ENCODE measurements at regions not wholly inside any gene's neighbourhood (a gene's known extent, or its start where the extent isn't known, plus 50 kb on each side); places are given as distances from the start of the nearest gene placed in this dataset.

DNA sequence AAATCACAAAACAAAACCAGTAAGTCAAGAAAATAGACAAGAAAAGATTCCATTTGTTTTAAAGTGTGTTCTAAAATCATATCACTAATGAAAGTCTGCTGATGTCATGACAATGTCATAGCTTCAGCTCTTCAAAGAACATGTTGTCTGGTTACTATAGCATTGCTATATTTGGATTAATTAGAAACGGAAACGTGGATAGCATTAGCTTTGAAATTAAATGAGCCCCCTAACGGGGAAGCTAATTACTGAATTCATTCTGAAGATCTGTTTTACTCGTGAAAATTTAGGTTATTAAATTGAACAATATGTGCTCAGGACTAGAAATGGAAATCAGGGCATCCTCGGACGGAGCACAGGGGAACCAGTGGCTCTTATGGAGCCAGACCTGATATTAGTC is 316.7 kb upstream of the AGTR1 start:
- Histone ChIP-seq H3K27me3 (ENCODE audit: insufficient read depth, low read length) (no peaks in the 10 kb centered on the region), H3K36me3 (ENCODE audit: insufficient read depth, low read depth, low read length) (no peaks in the 10 kb centered on the region), H3K4me3 (ENCODE audit: low read length) (no peak overlapping the region), H3K4me1 (ENCODE audit: insufficient read depth, low read length) (no peaks in the 10 kb centered on the region), H3K27ac (ENCODE audit: low read length) (no peak overlapping the region), H3K9me3 (ENCODE audit: insufficient read depth, low read depth, low read length) (no peaks in the 10 kb centered on the region), H3K9ac (ENCODE audit: low read depth, low read length) (no peak overlapping the region)

DNA sequence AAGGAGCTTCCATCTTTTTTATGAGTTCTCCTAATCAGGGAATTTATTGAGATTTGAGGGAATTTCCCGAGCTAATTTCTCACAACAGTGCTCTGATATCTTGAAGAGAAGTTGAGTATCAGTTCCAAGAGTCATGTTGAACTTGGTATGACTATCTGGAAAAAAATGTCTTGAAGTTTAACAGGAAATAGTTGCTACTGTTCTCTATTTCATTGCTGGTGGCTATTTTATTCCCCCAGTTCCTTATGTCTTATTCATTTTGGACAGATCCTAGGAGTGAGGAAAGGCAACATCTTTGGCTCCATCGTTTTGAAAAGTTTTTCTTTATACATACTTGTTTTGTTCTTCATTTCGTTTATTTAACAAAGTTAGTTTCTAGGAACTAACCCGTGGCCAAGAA is 307.8 kb upstream of the AGTR1 start:
- Histone ChIP-seq H3K27me3 (ENCODE audit: insufficient read depth, low read length) (no peaks in the 10 kb centered on the region), H3K4me1 (ENCODE audit: insufficient read depth, low read length) (no peaks in the 10 kb centered on the region), H3K4me3 (ENCODE audit: low read length) (no peak overlapping the region), H3K9ac (ENCODE audit: low read depth, low read length) (no peak overlapping the region), H3K9me3 (ENCODE audit: insufficient read depth, low read depth, low read length) (no peaks in the 10 kb centered on the region), H3K27ac (ENCODE audit: low read length) (no peak overlapping the region), H3K36me3 (ENCODE audit: insufficient read depth, low read depth, low read length) (no peaks in the 10 kb centered on the region)

DNA sequence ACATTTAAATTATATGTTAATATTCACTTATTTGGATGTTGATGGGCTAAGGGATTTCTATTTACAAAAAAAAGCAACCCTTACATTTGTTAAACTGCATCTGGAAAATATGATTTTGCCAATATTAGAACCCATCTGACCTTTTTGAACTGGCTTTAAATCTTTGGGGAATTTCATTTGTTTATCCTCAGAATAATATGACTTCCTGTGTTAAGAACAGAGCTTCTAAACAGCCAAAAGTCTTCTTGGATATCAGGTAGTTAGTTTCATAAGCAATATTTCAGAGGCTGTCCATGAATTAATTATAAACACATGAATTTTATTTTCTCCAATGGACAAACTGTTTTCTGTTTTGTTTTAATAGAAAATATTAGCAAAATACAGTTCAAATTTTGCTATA is 301.9 kb upstream of the AGTR1 start:
- H3K27ac ChIP-seq (ENCODE audit: low read length) = no peak overlapping the region
- H3K9me3 ChIP-seq (ENCODE audit: insufficient read depth, low read depth, low read length) = no peaks in the 10 kb centered on the region
- no peak overlapping the region for H3K9ac ChIP-seq (ENCODE audit: low read depth, low read length)
- H3K27me3 ChIP-seq (ENCODE audit: insufficient read depth, low read length) = no peaks in the 10 kb centered on the region
- no peaks in the 10 kb centered on the region for H3K36me3 ChIP-seq (ENCODE audit: insufficient read depth, low read depth, low read length)
- no peaks in the 10 kb centered on the region for H3K4me1 ChIP-seq (ENCODE audit: insufficient read depth, low read length)
- no peak overlapping the region for H3K4me3 ChIP-seq (ENCODE audit: low read length)

DNA sequence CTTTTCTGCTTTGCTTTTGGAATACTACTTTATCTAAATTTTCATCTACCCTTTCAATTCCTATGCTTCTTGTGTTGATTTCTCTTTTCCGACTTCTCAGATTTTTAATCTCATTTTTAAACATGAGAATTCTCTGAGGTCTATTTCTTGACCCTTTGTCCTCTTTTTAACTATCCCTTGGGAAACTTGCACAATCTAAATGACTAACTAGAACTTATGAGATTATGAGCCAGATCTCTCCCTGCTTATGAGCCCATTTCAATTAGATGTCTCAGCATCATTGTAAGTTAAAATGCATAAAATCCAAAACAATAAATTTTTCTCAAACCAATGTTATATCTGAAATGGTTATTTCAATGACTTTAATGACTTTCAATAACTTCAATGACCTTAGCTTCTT is 296.9 kb upstream of the AGTR1 start:
- Histone ChIP-seq H3K27me3 (ENCODE audit: insufficient read depth, low read length) (no peaks in the 10 kb centered on the region), H3K9me3 (ENCODE audit: insufficient read depth, low read depth, low read length) (no peaks in the 10 kb centered on the region), H3K27ac (ENCODE audit: low read length) (no peak overlapping the region), H3K36me3 (ENCODE audit: insufficient read depth, low read depth, low read length) (no peaks in the 10 kb centered on the region), H3K4me1 (ENCODE audit: insufficient read depth, low read length) (no peaks in the 10 kb centered on the region), H3K9ac (ENCODE audit: low read depth, low read length) (no peak overlapping the region), H3K4me3 (ENCODE audit: low read length) (no peak overlapping the region)

DNA sequence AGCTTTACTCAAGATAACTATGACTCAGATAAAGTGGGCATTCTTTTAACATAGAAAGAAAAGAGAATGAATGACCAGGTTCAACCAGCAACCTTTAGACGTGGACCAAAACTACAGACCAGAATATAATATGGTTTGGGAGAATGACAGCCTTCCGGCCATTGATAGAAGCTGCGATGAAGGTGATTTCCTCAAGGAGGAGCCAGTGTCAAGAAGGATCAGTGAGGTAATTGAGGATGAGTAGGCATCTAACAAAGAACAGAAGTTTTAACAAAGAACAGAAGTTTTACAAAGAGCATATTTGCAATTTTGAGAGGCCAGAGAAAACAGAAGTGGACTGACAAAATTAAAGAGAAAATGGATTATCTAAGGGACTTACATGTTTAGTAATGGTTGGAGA is 289.0 kb upstream of the AGTR1 start:
- Histone ChIP-seq H3K4me1 (ENCODE audit: insufficient read depth, low read length) (peaks cover 6% of the 10 kb centered on the region), H3K27ac (ENCODE audit: low read length) (no peak overlapping the region), H3K9ac (ENCODE audit: low read depth, low read length) (no peak overlapping the region), H3K9me3 (ENCODE audit: insufficient read depth, low read depth, low read length) (peaks cover 23% of the 10 kb centered on the region), H3K36me3 (ENCODE audit: insufficient read depth, low read depth, low read length) (no peaks in the 10 kb centered on the region), H3K4me3 (ENCODE audit: low read length) (no peak overlapping the region), H3K27me3 (ENCODE audit: insufficient read depth, low read length) (no peaks in the 10 kb centered on the region)

DNA sequence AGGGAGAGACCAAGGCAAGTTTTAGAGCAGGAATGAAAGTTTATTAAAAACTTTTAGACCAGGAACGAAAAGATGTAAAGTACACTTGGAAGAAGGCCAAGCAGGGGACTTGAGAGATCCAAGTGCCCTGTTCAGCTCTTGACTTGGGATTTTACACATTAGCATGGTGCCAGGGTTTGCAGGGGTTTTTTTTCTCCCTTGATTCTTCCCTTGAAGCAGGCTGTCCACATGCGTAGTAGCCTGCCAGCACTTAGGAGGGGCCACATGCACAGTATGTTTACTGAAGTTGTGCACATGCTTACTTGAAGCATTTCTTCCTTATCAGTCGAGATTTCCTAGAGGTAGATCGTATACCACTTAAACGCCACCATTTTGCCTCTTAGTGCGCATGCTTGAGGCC is 277.5 kb upstream of the AGTR1 start:
- no peak overlapping the region for H3K27ac ChIP-seq (ENCODE audit: low read length)
- no peak overlapping the region for H3K9ac ChIP-seq (ENCODE audit: low read depth, low read length)

DNA sequence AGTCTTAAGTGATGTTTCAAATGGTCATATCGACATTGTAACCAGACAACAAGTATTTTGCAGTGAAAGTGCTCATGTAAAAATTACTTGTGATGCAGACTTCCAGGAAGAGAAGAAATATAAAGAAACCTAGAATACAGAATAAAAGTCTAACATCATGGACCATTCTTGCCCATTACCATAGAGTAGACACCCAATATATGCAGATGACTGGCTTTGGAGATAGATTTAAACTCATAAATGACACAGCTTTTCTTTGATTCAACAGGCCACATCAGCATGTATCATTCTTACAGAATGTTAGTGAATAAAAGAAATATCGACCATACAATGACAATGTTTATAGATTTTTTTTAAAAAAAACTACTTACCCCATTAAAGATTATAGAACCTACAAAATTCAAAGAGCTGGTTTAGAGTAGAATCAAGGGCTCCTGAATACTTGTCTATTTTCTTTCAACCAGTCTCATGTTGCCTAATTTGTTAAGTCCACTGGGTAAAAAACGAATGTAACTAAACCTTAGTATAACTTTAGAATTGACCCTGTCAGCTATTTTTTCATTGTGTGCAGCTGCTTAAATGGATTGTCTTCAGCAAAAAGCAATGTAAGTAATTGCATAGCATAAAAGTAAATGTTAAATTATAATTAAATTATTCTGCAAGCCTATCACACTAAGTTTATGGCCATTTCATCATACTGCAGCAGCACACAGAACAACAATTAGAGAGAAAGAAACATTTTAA is 268.7 kb upstream of the AGTR1 start:
- Histone ChIP-seq H3K27ac (ENCODE audit: low read length) (no peak overlapping the region), H3K4me3 (ENCODE audit: low read length) (no peak overlapping the region), H3K27me3 (ENCODE audit: insufficient read depth, low read length) (no peaks in the 10 kb centered on the region), H3K9ac (ENCODE audit: low read depth, low read length) (no peak overlapping the region), H3K4me1 (ENCODE audit: insufficient read depth, low read length) (no peaks in the 10 kb centered on the region), H3K36me3 (ENCODE audit: insufficient read depth, low read depth, low read length) (no peaks in the 10 kb centered on the region), H3K9me3 (ENCODE audit: insufficient read depth, low read depth, low read length) (no peaks in the 10 kb centered on the region)

More for the DNA sequence above, 277.5 kb upstream of the AGTR1 start:
- Histone ChIP-seq H3K36me3 (ENCODE audit: insufficient read depth, low read depth, low read length) (no peaks in the 10 kb centered on the region), H3K4me1 (ENCODE audit: insufficient read depth, low read length) (no peaks in the 10 kb centered on the region), H3K4me3 (ENCODE audit: low read length) (no peak overlapping the region), H3K9me3 (ENCODE audit: insufficient read depth, low read depth, low read length) (no peaks in the 10 kb centered on the region), H3K27me3 (ENCODE audit: insufficient read depth, low read length) (no peaks in the 10 kb centered on the region)

DNA sequence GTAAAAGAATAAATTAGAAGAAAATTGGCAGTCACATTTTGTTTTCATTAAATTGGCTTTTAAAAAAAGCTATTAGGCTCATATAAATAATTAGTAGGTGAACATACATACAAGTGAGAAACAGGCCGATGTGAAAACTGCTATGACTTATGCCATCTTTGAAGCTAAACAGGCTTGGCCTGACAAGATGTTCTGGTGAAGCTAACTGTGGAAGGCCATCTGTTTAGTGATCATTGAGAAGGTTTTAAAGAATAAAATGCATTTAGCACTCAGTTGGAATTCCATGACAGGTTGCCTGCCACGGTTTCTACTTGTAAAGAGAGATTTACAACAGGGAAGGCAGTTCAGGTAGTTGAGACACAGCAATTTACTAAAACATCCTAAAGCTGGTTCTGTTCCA is 264.0 kb upstream of the AGTR1 start:
- H3K9ac ChIP-seq (ENCODE audit: low read depth, low read length) = no peak overlapping the region
- H3K27me3 ChIP-seq (ENCODE audit: insufficient read depth, low read length) = no peaks in the 10 kb centered on the region
- H3K36me3 ChIP-seq (ENCODE audit: insufficient read depth, low read depth, low read length) = no peaks in the 10 kb centered on the region
- no peaks in the 10 kb centered on the region for H3K9me3 ChIP-seq (ENCODE audit: insufficient read depth, low read depth, low read length)
- H3K27ac ChIP-seq (ENCODE audit: low read length) = no peak overlapping the region
- H3K4me3 ChIP-seq (ENCODE audit: low read length) = no peak overlapping the region
- H3K4me1 ChIP-seq (ENCODE audit: insufficient read depth, low read length) = no peaks in the 10 kb centered on the region

DNA sequence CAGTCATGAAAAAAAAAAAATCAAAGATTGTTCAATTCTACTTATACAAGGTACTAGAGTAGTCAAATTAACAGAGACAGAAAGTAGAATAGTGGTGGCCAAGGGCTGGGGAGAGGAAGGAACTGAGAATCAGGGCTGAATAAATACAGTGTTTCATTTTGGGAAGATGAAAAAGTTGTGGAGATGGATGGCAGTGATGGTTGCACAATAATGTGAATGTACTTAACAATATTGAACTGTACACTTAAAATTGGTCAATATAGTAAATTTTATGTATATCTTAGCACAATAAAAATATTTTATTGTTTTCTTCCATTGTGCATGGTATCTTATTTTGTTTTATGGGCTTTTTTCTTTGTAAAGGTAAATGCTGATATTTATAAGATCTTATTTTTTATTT is 262.2 kb upstream of the AGTR1 start:
- Histone ChIP-seq H3K36me3 (ENCODE audit: insufficient read depth, low read depth, low read length) (no peaks in the 10 kb centered on the region), H3K9me3 (ENCODE audit: insufficient read depth, low read depth, low read length) (no peaks in the 10 kb centered on the region), H3K9ac (ENCODE audit: low read depth, low read length) (no peak overlapping the region), H3K27ac (ENCODE audit: low read length) (no peak overlapping the region), H3K4me1 (ENCODE audit: insufficient read depth, low read length) (no peaks in the 10 kb centered on the region), H3K4me3 (ENCODE audit: low read length) (no peak overlapping the region), H3K27me3 (ENCODE audit: insufficient read depth, low read length) (no peaks in the 10 kb centered on the region)

DNA sequence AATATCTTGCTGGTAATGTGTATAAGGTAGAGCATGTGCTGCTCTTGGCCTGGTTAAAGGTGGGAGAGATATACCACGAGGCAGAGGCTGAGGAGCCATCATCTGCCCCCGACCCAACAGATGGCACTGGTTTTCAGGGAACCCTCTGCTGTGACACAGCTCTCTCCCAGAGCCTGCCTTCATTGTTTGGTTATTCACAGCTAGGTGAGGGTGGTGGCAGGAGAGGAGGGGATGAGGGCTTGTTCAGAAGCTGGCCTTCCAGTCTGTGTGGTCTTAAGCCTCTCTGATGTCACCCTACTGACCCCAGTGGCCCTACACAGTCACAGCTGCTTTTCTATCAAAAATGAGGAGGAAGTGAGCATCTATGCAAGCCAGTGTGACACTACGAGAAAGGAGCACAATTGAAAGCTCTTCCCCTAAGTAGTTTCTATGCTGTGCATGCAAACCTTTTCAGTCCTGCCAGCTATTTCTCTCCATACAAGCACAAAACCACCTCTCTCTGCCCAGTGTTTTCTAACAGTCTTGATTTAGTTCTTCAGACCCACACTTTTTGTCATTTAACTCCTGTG is 258.4 kb upstream of the AGTR1 start:
- H3K4me3 ChIP-seq (ENCODE audit: low read length) = no peak overlapping the region
- H3K27ac ChIP-seq (ENCODE audit: low read length) = no peak overlapping the region
- no peaks in the 10 kb centered on the region for H3K27me3 ChIP-seq (ENCODE audit: insufficient read depth, low read length)
- H3K4me1 ChIP-seq (ENCODE audit: insufficient read depth, low read length) = no peaks in the 10 kb centered on the region
- no peaks in the 10 kb centered on the region for H3K9me3 ChIP-seq (ENCODE audit: insufficient read depth, low read depth, low read length)
- H3K9ac ChIP-seq (ENCODE audit: low read depth, low read length) = no peak overlapping the region
- no peaks in the 10 kb centered on the region for H3K36me3 ChIP-seq (ENCODE audit: insufficient read depth, low read depth, low read length)

DNA sequence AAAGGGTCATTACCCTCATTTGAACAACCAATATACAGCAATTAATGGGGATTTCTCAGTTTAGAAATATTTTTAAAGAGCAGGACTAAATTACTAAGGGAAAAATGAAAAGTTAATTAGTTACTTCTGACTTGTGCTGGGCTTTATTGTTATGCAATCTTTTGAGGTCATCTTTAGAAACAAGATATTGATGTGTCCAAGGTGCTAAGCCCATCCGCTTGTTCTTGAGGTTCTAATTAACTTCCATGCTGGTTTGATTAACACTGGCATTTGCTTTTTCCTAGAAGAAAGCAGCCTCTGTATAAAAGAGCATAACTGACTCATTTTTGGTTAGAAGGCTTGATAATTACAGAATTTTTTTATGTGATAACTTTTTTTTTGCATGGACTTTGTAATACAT is 256.5 kb upstream of the AGTR1 start:
- H3K4me3 ChIP-seq (ENCODE audit: low read length) = no peak overlapping the region

DNA sequence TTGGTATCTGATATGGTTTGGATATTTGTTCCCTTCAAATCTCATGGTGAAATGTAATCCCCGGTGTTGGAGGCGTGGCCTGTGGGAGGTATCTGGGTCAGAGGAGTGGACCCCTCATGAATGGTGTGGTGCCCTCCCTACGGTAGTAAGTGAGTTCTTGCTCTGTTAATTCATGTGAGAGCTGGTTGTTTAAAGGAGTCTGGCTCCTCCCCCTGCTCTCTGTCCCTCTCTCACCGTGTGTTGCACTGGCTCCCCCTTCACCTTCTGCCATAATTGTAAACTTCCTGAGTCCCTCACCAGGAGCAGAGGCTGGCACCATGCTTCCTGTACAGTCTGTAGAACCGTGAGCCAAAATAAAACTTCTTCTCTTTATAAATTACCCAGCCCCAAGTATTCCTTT is 246.9 kb upstream of the AGTR1 start:
- H3K4me3 ChIP-seq (ENCODE audit: low read length) = no peak overlapping the region
- no peaks in the 10 kb centered on the region for H3K36me3 ChIP-seq (ENCODE audit: insufficient read depth, low read depth, low read length)
- H3K9me3 ChIP-seq (ENCODE audit: insufficient read depth, low read depth, low read length) = no peaks in the 10 kb centered on the region
- H3K27me3 ChIP-seq (ENCODE audit: insufficient read depth, low read length) = no peaks in the 10 kb centered on the region
- H3K27ac ChIP-seq (ENCODE audit: low read length) = no peak overlapping the region
- no peak overlapping the region for H3K9ac ChIP-seq (ENCODE audit: low read depth, low read length)
- H3K4me1 ChIP-seq (ENCODE audit: insufficient read depth, low read length) = no peaks in the 10 kb centered on the region

More for the DNA sequence above, 256.5 kb upstream of the AGTR1 start:
- no peaks in the 10 kb centered on the region for H3K9me3 ChIP-seq (ENCODE audit: insufficient read depth, low read depth, low read length)
- no peak overlapping the region for H3K27ac ChIP-seq (ENCODE audit: low read length)
- no peaks in the 10 kb centered on the region for H3K4me1 ChIP-seq (ENCODE audit: insufficient read depth, low read length)
- no peak overlapping the region for H3K9ac ChIP-seq (ENCODE audit: low read depth, low read length)
- no peaks in the 10 kb centered on the region for H3K36me3 ChIP-seq (ENCODE audit: insufficient read depth, low read depth, low read length)
- H3K27me3 ChIP-seq (ENCODE audit: insufficient read depth, low read length) = no peaks in the 10 kb centered on the region

Data from iPS-20b (cell line).